Liver (tissue), 8 donors: ENCODE measurements at regions not wholly inside any gene's neighbourhood (a gene's known extent, or its start where the extent isn't known, plus 50 kb on each side); places are given as distances from the start of the nearest gene placed in this dataset.

Experiments
- DNase-seq: peaks from one replicate; pipeline ENCODE4 v3.0.0-alpha.2; 2017; ENCODE audit warnings: low spot score
- H3K27ac ChIP-seq, 2 donors: one replicate each; pipeline ENCODE4 v1.7.0; 2013; ENCODE audit warnings: inconsistent platforms in 2 of 2, low read length in 2 of 2, control low read depth in 1 of 2, low read depth in 1 of 2, mild to moderate bottlenecking in 1 of 2
- H3K27me3 ChIP-seq, 4 donors: one replicate each; pipeline versions ENCODE4 v1.6.1 to v1.7.0; 2013; ENCODE audit warnings: low read length in 3 of 4, inconsistent platforms in 1 of 4, mild to moderate bottlenecking in 1 of 4, moderate library complexity in 1 of 4; ENCODE audit not compliant: control insufficient read depth in 4 of 4, insufficient read depth in 4 of 4
- H3K36me3 ChIP-seq, 4 donors: one replicate each; pipeline versions ENCODE4 v1.6.1 to v1.7.0; 2013; ENCODE audit warnings: low read length in 3 of 4, mild to moderate bottlenecking in 3 of 4, low read depth in 1 of 4, moderate library complexity in 1 of 4; ENCODE audit not compliant: control insufficient read depth in 4 of 4, insufficient read depth in 3 of 4
- H3K4me1 ChIP-seq, 4 donors: one replicate each; pipeline versions ENCODE4 v1.6.1 to v1.7.0; 2013; ENCODE audit warnings: low read length in 3 of 4, mild to moderate bottlenecking in 3 of 4, moderate library complexity in 1 of 4; ENCODE audit not compliant: control insufficient read depth in 4 of 4, insufficient read depth in 4 of 4
- H3K4me3 ChIP-seq, 3 donors: one replicate each; pipeline versions ENCODE4 v1.6.1 to v1.7.0; 2013; ENCODE audit warnings: low read length in 3 of 3, control low read depth in 1 of 3, low read depth in 1 of 3, mild to moderate bottlenecking in 1 of 3
- H3K9ac ChIP-seq, 2 donors: one replicate each; pipeline ENCODE4 v1.7.0; 2013; ENCODE audit warnings: low read length in 2 of 2, mild to moderate bottlenecking in 2 of 2, moderate library complexity in 2 of 2, control low read depth in 1 of 2, low read depth in 1 of 2
- H3K9me3 ChIP-seq, 4 donors: one replicate each; pipeline versions ENCODE4 v1.6.1 to v1.7.0; 2013; ENCODE audit warnings: low read length in 3 of 4; ENCODE audit not compliant: control insufficient read depth in 4 of 4
- CTCF ChIP-seq: fragments of 150-350 bp; IDR thresholded peaks from 2 replicates; pipeline ENCODE4 v1.5.1; 2017; ENCODE audit warnings: improper control_type of control experiment, low read depth, low read length; ENCODE audit not compliant: missing input control
- FOXA1 ChIP-seq: IDR thresholded peaks from 2 replicates; pipeline ENCODE4 v1.6.1; 2016; ENCODE audit warnings: antibody characterized with exemption
- GABPA ChIP-seq, 2 donors: IDR thresholded peaks in 1 of 2; conservative IDR thresholded peaks in 1 of 2; 2 replicates each; pipeline ENCODE4 v1.6.1; 2016; ENCODE audit warnings: antibody characterized with exemption in 2 of 2, mild to moderate bottlenecking in 1 of 2, moderate library complexity in 1 of 2
- HNF4A ChIP-seq, 2 donors: conservative IDR thresholded peaks; 2 replicates each; pipeline ENCODE4 v1.6.1; 2016; ENCODE audit warnings: antibody characterized with exemption in 2 of 2, mild to moderate bottlenecking in 2 of 2
- JUND ChIP-seq, 2 donors: IDR thresholded peaks; 2 replicates each; pipeline ENCODE4 v1.6.1; 2016; ENCODE audit warnings: antibody characterized with exemption in 2 of 2
- RAD21 ChIP-seq, 2 donors: IDR thresholded peaks; 2 replicates each; pipeline ENCODE4 v1.6.1; 2016; ENCODE audit warnings: antibody characterized with exemption in 2 of 2, mild to moderate bottlenecking in 2 of 2
- REST ChIP-seq: IDR thresholded peaks from 2 replicates; pipeline ENCODE4 v1.6.1; 2016; ENCODE audit warnings: antibody characterized with exemption, mild to moderate bottlenecking
- RXRA ChIP-seq, 2 donors: IDR thresholded peaks; 2 replicates each; pipeline ENCODE4 v1.6.1; 2017 to 2018; ENCODE audit warnings: antibody characterized with exemption in 2 of 2, mild to moderate bottlenecking in 1 of 2
- SP1 ChIP-seq: IDR thresholded peaks from 2 replicates; pipeline ENCODE4 v1.6.1; 2018; ENCODE audit warnings: antibody characterized with exemption, mild to moderate bottlenecking
- TAF1 ChIP-seq: conservative IDR thresholded peaks from 2 replicates; pipeline ENCODE4 v1.6.1; 2016; ENCODE audit warnings: antibody characterized with exemption, mild to moderate bottlenecking
- WGBS: extraction: QIAGEN DNeasy Blood & Tissue Kit; methylation state at CpG from one replicate; pipeline ENCODE4 v1.1.7; 2013; 5-methylcytosine and 5-hydroxymethylcytosine counted together
- TF ChIP-seq, protein P1 (sequence below): IDR thresholded peaks from 2 replicates; pipeline ENCODE4 v1.6.1; 2016; ENCODE audit warnings: antibody characterized with exemption
- donor health status: healthy.
- donor health status: healthy.
- donor health status: healthy.
- donor health status: healthy.
- donor health status: healthy.

DNA sequence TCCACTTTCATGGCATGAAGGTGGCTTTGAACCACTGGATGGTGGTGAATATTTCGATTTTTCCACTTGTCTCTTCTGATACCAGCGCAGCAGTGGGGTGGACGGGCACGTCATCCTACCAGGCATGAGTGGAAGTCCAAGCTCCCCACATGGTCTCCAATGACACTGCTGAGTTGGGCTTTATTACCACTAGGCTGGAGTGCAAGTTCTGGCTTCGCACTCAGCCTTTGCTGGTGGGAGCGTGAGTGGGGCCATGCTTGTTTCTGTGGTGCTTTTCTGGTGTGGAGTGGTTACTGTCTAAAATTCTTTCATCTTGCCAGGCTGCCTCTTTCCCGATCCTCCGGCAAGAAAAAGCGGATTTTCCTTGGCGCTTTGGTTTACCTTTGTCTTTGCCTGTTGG lies 70.1 kb upstream of the SDK1 start:
- H3K27ac ChIP-seq = no peak overlapping the region
- no peak overlapping the region for H3K4me3 ChIP-seq
- no peak for TF ChIP-seq RAD21 (IDR thresholded peaks at IDR 0.05)
- no peak for TF ChIP-seq FOXA1
- TF ChIP-seq GABPA (IDR thresholded peaks at IDR 0.05 in 1 of 2, conservative IDR thresholded peaks at IDR 0.05 in 1 of 2) = no peak
- no peak for TF ChIP-seq CTCF
- TF ChIP-seq RXRA (IDR thresholded peaks at IDR 0.05) = no peak
- no peaks in the 10 kb centered on the region for H3K4me1 ChIP-seq
- peaks cover 0 to 3% (median 0%) of the 10 kb centered on the region in 4 donors for H3K27me3 ChIP-seq
- H3K9me3 ChIP-seq = peaks cover 0 to 3% (median under 1%) of the 10 kb centered on the region in 4 donors
- DNase-seq = no peak
- WGBS = 89% methylated on average over 10 of the region's 10 CpGs
- no peak overlapping the region for H3K9ac ChIP-seq
- no peaks in the 10 kb centered on the region for H3K36me3 ChIP-seq

GRCh38 chr7:3232228-3232627 lies 68.8 kb upstream of the SDK1 start:
- WGBS = 86% methylated on average over 2 of the region's 2 CpGs
- H3K9ac ChIP-seq = no peak overlapping the region
- H3K4me1 ChIP-seq = no peaks in the 10 kb centered on the region
- DNase-seq = no peak
- TF ChIP-seq JUND (IDR thresholded peaks at IDR 0.05) (no peak), FOXA1 (no peak)
- H3K4me3 ChIP-seq = no peak overlapping the region
- no peak overlapping the region for H3K27ac ChIP-seq
- no peaks in the 10 kb centered on the region for H3K36me3 ChIP-seq
- peaks cover 0 to 3% (median 0%) of the 10 kb centered on the region in 4 donors for H3K27me3 ChIP-seq
- peaks cover 0 to 7% (median 2%) of the 10 kb centered on the region in 4 donors for H3K9me3 ChIP-seq

DNA sequence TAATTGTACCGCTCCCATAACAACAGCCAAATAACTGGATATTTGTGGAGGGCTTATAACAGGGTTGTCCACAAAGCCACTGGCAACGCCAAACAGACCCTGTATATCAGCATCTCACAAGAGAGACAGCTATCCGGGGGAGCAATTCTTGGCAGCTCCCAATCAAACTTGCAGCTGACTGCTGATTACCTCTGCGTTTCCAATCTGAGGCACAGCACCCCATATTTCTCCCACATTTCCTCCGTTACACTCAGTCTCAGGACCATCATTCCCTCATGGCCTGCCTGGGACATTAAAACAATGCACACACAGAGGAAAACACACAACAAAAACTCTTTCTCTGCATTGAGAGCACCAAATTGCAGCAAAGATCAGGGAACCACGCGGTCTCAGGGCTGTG lies 67.8 kb upstream of the SDK1 start:
- Histone ChIP-seq H3K9ac (no peak overlapping the region), H3K9me3 (peaks cover 0 to 7% (median 2%) of the 10 kb centered on the region in 4 donors)
- no peak for DNase-seq

More for the DNA sequence above, 67.8 kb upstream of the SDK1 start:
- 88% methylated on average over 7 of the region's 7 CpGs for WGBS
- H3K27ac ChIP-seq = no peak overlapping the region
- no peak overlapping the region for H3K4me3 ChIP-seq
- H3K4me1 ChIP-seq = no peaks in the 10 kb centered on the region
- no peaks in the 10 kb centered on the region for H3K36me3 ChIP-seq
- peaks cover 0 to 3% (median 0%) of the 10 kb centered on the region in 4 donors for H3K27me3 ChIP-seq
- no peak for TF ChIP-seq FOXA1
- TF ChIP-seq CTCF = no peak
- TF ChIP-seq SP1 = no peak
- TF ChIP-seq REST = no peak
- TF ChIP-seq GABPA (IDR thresholded peaks at IDR 0.05 in 1 of 2, conservative IDR thresholded peaks at IDR 0.05 in 1 of 2) = no peak
- TF ChIP-seq, protein P1, sequence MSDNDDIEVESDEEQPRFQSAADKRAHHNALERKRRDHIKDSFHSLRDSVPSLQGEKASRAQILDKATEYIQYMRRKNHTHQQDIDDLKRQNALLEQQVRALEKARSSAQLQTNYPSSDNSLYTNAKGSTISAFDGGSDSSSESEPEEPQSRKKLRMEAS = no peak
- TF ChIP-seq HNF4A (conservative IDR thresholded peaks at IDR 0.05) = no peak
- no peak for TF ChIP-seq TAF1
